B cell (primary cell): ENCODE measurements at regions not wholly inside any gene's neighbourhood (a gene's known extent, or its start where the extent isn't known, plus 50 kb on each side); places are given as distances from the start of the nearest gene placed in this dataset.

Experiments
- ATAC-seq: fragments of 200-7000 bp; cut with Tn5 transposase; one replicate; pipeline ENCODE4 v1.10.0; 2021; ENCODE audit warnings: low read depth, mild to moderate bottlenecking, moderate number of reproducible peaks, moderate library complexity
- CTCF ChIA-PET: fragments of 350-600 bp; sonication (Branson Sonifier 250); formaldehyde crosslinking; loops from one replicate; lab custom pipeline; 2021; ENCODE audit warnings: antibody characterized with exemption, inconsistent platforms; lab: Charles Lee
- POLR2A ChIA-PET: fragments of 350-600 bp; sonication (Branson Sonifier 250); formaldehyde crosslinking; loops from one replicate; lab custom pipeline; 2021; ENCODE audit warnings: antibody characterized with exemption; lab: Charles Lee
- DNase-seq: peaks from one replicate; pipeline ENCODE4 v3.0.0; 2013
- H2AFZ ChIP-seq: 2 replicates; pipeline ENCODE4 v1.6.1; 2012; ENCODE audit warnings: mild to moderate bottlenecking, low read depth, low read length; ENCODE audit not compliant: insufficient read depth, poor library complexity, severe bottlenecking
- H3K27ac ChIP-seq, 2 donors: 1 replicate in 1 of 2; 2 replicates in 1 of 2; pipeline ENCODE4 v1.5.1; 2012 to 2013; ENCODE audit warnings: low read length in 2 of 2, mild to moderate bottlenecking in 2 of 2, moderate library complexity in 1 of 2
- H3K27me3 ChIP-seq, 4 experiments: fragments of 200-600 bp in 1 of 4; sonication (generic) in 1 of 4; replicated peaks in 1 of 4; 1 replicate in 2 of 4; 2 replicates in 2 of 4; pipeline versions ENCODE4 v1.6.1 to v1.7.0; 2013 to 2016; ENCODE audit warnings: low read length in 3 of 4, mild to moderate bottlenecking in 2 of 4, mixed read lengths in 1 of 4, moderate library complexity in 1 of 4; ENCODE audit not compliant: insufficient read depth in 4 of 4, control insufficient read depth in 3 of 4; ENCODE audit errors: control extremely low read depth in 1 of 4
- H3K36me3 ChIP-seq, 2 experiments: replicated peaks in 1 of 2; 1 replicate in 1 of 2; 2 replicates in 1 of 2; pipeline versions ENCODE4 v1.6.1 to v1.7.1; 2013; ENCODE audit warnings: low read length in 1 of 2; ENCODE audit not compliant: insufficient read depth in 2 of 2, control insufficient read depth in 1 of 2; ENCODE audit errors: control extremely low read depth in 1 of 2, extremely low read depth in 1 of 2
- H3K4me1 ChIP-seq, 2 donors: fragments of 200-600 bp in 1 of 2; sonication (generic) in 1 of 2; 1 replicate in 1 of 2; 2 replicates in 1 of 2; pipeline versions ENCODE4 v1.5.1 to v1.6.1; 2013 to 2017; ENCODE audit warnings: low read length in 2 of 2; ENCODE audit not compliant: control insufficient read depth in 2 of 2, insufficient read depth in 2 of 2
- H3K4me2 ChIP-seq: replicated peaks from 2 replicates; pipeline ENCODE3; 2012; ENCODE audit warnings: mild to moderate bottlenecking, low read depth, low read length; ENCODE audit not compliant: poor library complexity, severe bottlenecking
- H3K4me3 ChIP-seq, 5 experiments: fragments of 200-600 bp in 1 of 5; sonication (generic) in 1 of 5; 1 replicate in 3 of 5; 2 replicates in 2 of 5; pipeline versions ENCODE4 v1.5.1 to v1.7.0; 2011 to 2016; ENCODE audit warnings: low read length in 4 of 5, mild to moderate bottlenecking in 4 of 5, low read depth in 2 of 5, control low read depth in 1 of 5, moderate library complexity in 1 of 5; ENCODE audit not compliant: insufficient read depth in 1 of 5; ENCODE audit errors: control extremely low read depth in 1 of 5, extremely low read depth in 1 of 5
- H3K79me2 ChIP-seq: fragments of 200-600 bp; sonication (generic); one replicate; pipeline ENCODE4 v1.6.0; 2016; ENCODE audit warnings: low read length; ENCODE audit not compliant: control insufficient read depth, insufficient read depth
- H3K9ac ChIP-seq: fragments of 200-600 bp; sonication (generic); 2 replicates; pipeline ENCODE4 v1.6.1; 2017; ENCODE audit warnings: mild to moderate bottlenecking, low read length, moderate library complexity
- H3K9me3 ChIP-seq, 3 donors: one replicate each; pipeline versions ENCODE4 v1.6.1 to v1.7.1; 2013; ENCODE audit warnings: low read length in 2 of 3; ENCODE audit not compliant: control insufficient read depth in 2 of 3, insufficient read depth in 1 of 3; ENCODE audit errors: control extremely low read depth in 1 of 3
- H4K20me1 ChIP-seq: 2 replicates; pipeline ENCODE4 v1.6.0; 2012; ENCODE audit warnings: mild to moderate bottlenecking, low read length; ENCODE audit not compliant: insufficient read depth, control insufficient read depth, poor library complexity, severe bottlenecking
- H3K27ac Mint-ChIP-seq: one replicate; pipeline ENCODE4 v1.8.0; 2021; ENCODE audit warnings: mixed read lengths
- H3K27me3 Mint-ChIP-seq: one replicate; pipeline ENCODE4 v1.8.0; 2021; ENCODE audit warnings: mixed read lengths
- H3K4me1 Mint-ChIP-seq: one replicate; pipeline ENCODE4 v1.8.0; 2021; ENCODE audit warnings: mixed read lengths
- H3K4me3 Mint-ChIP-seq: one replicate; pipeline ENCODE4 v1.8.0; 2021; ENCODE audit warnings: mixed read lengths
- H3K9me3 Mint-ChIP-seq: one replicate; pipeline ENCODE4 v1.8.0; 2022; ENCODE audit warnings: mixed read lengths; ENCODE audit not compliant: insufficient read depth
- CTCF ChIP-seq: fragments of 200-600 bp; IDR thresholded peaks from one replicate; pipeline ENCODE4 v1.8.0; 2022; ENCODE audit warnings: antibody characterized with exemption, mild to moderate bottlenecking
- EZH2 ChIP-seq: IDR thresholded peaks from 2 replicates; pipeline ENCODE4 v1.6.1; 2012; ENCODE audit warnings: borderline replicate concordance, low read depth, mild to moderate bottlenecking, moderate library complexity, low read length; ENCODE audit not compliant: insufficient read depth, poor library complexity, severe bottlenecking
- WGBS: methylation state at CpG from one replicate; pipeline ENCODE4 v1.1.5; 2013; ENCODE audit warnings: missing lambda C conversion rate; ENCODE audit not compliant: insufficient coverage; 5-methylcytosine and 5-hydroxymethylcytosine counted together
- intact Hi-C: fragments of 100-400 bp; cut with micrococcal nuclease; formaldehyde crosslinking; loops from one replicate; pipeline ENCODE4 v1.10.0; 2022

GRCh38 chrX:66328950-66329596 lies 165.0 kb downstream of the HEPH start:
- Histone ChIP-seq H3K79me2 (no peaks in the 10 kb centered on the region), H3K27ac (no peak overlapping the region), H4K20me1 (no peaks in the 10 kb centered on the region), H3K36me3 (no peaks in the 10 kb centered on the region), H3K9me3 (peaks cover 0 to 9% (median 0%) of the 10 kb centered on the region in 3 donors), H3K4me2 (no peak overlapping the region), H2AFZ (no peak overlapping the region), H3K4me3 (no peak overlapping the region), H3K9ac (no peak overlapping the region), H3K27me3 (no peaks in the 10 kb centered on the region), H3K4me1 (no peaks in the 10 kb centered on the region)
- no peak overlapping the region for H3K4me3 Mint-ChIP-seq
- no peak for TF ChIP-seq EZH2
- no peak for TF ChIP-seq CTCF
- 100% methylated on average over 3 of the region's 25 CpGs for WGBS
- no peak overlapping the region for H3K27ac Mint-ChIP-seq
- DNase-seq (no peak), ATAC-seq (no peak)
- intact Hi-C loops = no loop called here
- no peaks in the 10 kb centered on the region for H3K4me1 Mint-ChIP-seq
- H3K9me3 Mint-ChIP-seq = no peaks in the 10 kb centered on the region
- H3K27me3 Mint-ChIP-seq = no peaks in the 10 kb centered on the region
- ChIA-PET CTCF (no interaction called here), POLR2A (no interaction called here)

- H3K4me1 ChIP-seq = no peaks in the 10 kb centered on the region
- Mint-ChIP-seq H3K9me3 (no peaks in the 10 kb centered on the region), H3K4me1 (no peaks in the 10 kb centered on the region), H3K27ac (no peak overlapping the region), H3K27me3 (no peaks in the 10 kb centered on the region), H3K4me3 (no peak overlapping the region)
- intact Hi-C loops = no loop called here
- H3K27me3 ChIP-seq = no peaks in the 10 kb centered on the region
- H2AFZ ChIP-seq = no peak overlapping the region
- DNase-seq = no peak
- ChIA-PET POLR2A (no interaction called here), CTCF (no interaction called here)
- WGBS = no CpG with 5 or more reads among the region's 3 CpGs
- no peak overlapping the region for H3K4me3 ChIP-seq
- no peak overlapping the region for H3K4me2 ChIP-seq
- no peak overlapping the region for H3K9ac ChIP-seq
- no peaks in the 10 kb centered on the region for H3K9me3 ChIP-seq
- no peak overlapping the region for H3K27ac ChIP-seq
- H3K36me3 ChIP-seq = no peaks in the 10 kb centered on the region
- no peaks in the 10 kb centered on the region for H3K79me2 ChIP-seq
- no peaks in the 10 kb centered on the region for H4K20me1 ChIP-seq
- ATAC-seq = no peak
- TF ChIP-seq EZH2 (no peak), CTCF (no peak)
These were observed 196.8 kb downstream of the HEPH start for GRCh38 chrX:66360894-66361293.
